Fibroblast of pulmonary artery (primary cell): ENCODE measurements at regions not wholly inside any gene's neighbourhood (a gene's known extent, or its start where the extent isn't known, plus 50 kb on each side); places are given as distances from the start of the nearest gene placed in this dataset.
A peak's percentile ranks its signal among the peaks of the same experiment; 100 is the strongest.

Experiments
- DNase-seq: peaks from one replicate; pipeline ENCODE4 v3.0.0-alpha.2; 2010; ENCODE audit warnings: low read depth
- H3K4me3 ChIP-seq: replicated peaks from 2 replicates; pipeline ENCODE4 v1.5.1; 2011; ENCODE audit warnings: low read depth, mild to moderate bottlenecking, control low read depth, low read length, moderate library complexity
- TF ChIP-seq, protein P1 (sequence below): IDR thresholded peaks from 2 replicates; pipeline ENCODE4 v1.5.1; 2011; ENCODE audit warnings: mild to moderate bottlenecking, control low read depth, low read length, inconsistent platforms; ENCODE audit errors: missing control alignments

DNA sequence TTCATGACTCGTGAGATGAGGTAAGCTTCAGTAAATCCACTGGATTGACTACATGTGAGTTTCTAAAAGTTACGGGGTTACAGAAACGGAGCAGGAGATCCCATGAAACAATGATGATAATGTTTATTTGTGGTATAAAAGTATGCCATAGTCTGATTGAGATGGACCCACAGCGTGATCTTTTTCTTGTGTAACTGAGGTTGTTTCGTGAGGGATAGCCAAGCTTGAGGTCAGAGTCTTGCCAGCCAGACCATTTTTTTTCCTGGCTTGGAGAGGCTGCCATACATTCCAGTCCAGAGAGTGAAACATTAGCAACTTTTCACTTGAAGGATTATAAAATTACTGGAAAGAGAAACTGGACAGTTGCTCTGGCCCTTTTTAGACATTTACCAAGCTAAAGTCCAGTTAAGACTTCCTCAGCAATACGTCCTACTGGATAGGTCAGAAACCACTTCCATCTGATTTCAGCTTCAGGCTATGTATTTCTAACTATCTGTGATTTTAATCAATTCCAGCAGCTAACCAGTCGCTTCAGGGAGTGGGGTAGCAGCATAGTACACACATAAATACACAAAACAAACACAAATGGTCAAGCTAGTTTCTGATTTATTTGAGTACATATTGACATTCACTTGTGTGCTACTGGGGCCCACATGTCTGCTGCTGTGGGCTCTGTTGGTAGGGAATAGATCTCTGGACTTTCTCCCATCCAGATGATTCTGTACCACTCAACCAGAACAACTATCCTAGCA is 194.6 kb downstream of the POSTN start:
- H3K4me3 ChIP-seq: no peak overlapping the region
- DNase-seq: peak; percentile 66
- TF ChIP-seq, protein P1, sequence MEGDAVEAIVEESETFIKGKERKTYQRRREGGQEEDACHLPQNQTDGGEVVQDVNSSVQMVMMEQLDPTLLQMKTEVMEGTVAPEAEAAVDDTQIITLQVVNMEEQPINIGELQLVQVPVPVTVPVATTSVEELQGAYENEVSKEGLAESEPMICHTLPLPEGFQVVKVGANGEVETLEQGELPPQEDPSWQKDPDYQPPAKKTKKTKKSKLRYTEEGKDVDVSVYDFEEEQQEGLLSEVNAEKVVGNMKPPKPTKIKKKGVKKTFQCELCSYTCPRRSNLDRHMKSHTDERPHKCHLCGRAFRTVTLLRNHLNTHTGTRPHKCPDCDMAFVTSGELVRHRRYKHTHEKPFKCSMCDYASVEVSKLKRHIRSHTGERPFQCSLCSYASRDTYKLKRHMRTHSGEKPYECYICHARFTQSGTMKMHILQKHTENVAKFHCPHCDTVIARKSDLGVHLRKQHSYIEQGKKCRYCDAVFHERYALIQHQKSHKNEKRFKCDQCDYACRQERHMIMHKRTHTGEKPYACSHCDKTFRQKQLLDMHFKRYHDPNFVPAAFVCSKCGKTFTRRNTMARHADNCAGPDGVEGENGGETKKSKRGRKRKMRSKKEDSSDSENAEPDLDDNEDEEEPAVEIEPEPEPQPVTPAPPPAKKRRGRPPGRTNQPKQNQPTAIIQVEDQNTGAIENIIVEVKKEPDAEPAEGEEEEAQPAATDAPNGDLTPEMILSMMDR: no peak

DNA sequence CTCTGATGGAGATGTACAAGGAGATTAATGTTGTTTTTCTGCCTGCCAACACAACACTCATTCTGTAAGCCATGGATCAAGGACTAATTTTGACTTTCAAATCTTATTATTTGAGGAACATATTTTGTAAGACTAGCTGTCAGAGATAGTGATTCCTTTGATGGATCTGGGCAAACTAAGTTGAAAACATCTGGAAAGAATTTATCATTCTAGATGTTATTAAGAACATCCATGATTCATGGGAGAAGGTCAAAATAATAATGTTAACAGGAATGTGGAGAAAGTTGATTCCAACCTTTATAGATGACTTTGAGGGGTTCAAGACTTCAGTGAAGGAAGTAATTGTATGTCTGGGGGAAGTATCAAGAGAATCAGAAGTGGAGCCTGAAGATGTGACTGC is 196.8 kb downstream of the POSTN start:
- no peak for DNase-seq
- TF ChIP-seq, protein P1: no peak

DNA sequence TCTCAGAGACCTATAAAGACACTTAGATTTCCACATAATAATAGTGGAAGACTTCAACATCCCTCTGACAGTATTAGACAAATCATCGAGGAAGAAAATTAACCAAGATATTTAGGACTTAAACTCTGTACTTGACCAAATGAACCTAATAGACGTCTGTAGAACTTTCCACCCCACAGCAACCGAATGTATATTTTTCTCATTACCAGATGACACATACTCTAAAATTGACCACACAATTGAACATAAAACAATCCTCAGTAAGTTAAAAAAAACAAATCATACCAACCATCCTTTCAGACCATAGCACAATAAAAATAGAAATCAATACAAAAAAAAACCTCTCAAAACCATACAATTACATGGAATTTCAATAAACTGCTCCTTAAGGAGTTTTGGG is 201.0 kb downstream of the POSTN start:
- TF ChIP-seq, protein P1: no peak
- no peak for DNase-seq
- H3K4me3 ChIP-seq: no peak overlapping the region

More for the DNA sequence above, 196.8 kb downstream of the POSTN start:
- no peak overlapping the region for H3K4me3 ChIP-seq

DNA sequence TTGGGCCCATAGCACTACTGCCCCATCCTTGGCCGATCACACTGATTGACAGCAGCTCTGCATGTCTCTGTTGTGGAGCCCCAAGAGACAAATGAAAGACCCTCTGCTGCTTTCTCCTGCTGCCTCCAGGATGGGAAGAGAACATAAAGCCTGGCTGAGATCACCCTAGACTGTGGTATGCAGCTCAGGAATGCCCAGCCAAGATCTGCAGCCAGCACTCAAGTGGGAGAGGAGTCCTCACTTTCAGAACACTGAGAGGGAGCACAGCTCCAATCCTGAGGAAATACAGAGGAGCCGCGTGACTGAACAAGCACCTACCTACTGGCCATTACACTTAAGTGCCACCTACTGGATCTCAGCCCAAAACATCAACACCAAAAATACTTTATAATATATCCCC is 203.0 kb downstream of the POSTN start:
- TF ChIP-seq, protein P1: no peak

DNA sequence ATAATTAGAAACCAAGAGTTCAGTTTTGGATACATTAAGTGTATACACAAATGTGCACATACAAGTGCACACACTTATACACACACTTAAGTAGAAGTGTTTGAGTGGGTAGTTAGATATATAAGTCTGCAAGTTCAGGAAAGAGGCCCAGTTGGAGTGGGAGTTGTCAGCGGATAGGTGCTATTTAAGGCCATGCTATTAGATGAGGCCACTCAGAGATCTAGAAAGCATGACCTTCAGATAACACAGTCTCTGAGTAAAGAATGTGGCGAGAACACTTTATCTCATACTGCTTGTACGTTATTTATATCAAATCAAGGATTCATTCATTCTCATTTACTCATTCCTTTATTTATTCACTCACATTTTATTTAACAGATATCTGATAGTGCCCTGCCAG is 206.2 kb downstream of the POSTN start:
- H3K4me3 ChIP-seq: no peak overlapping the region
- TF ChIP-seq, protein P1: no peak
- no peak for DNase-seq

More for the DNA sequence above, 203.0 kb downstream of the POSTN start:
- no peak overlapping the region for H3K4me3 ChIP-seq
- DNase-seq: no peak

DNA sequence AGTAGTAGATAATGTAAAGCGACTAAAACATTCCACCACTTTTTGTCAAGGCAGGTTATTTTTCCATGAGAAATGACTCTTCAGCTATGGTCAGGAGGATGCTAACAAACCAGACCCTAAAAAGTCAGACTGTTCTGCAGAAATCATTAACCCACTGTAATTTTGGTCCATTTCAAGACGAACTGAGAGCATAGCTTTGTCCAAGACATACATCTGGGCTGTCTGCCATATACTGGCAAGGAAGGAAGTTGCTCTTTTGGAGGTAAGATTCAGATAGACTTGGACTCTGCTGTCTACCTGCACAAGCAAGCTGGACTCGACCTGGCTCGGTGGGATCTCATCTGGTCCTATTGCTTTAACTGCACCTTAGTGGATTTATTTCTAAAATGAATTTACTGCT is 207.8 kb downstream of the POSTN start:
- H3K4me3 ChIP-seq: no peak overlapping the region
- no peak for DNase-seq
- TF ChIP-seq, protein P1: no peak

DNA sequence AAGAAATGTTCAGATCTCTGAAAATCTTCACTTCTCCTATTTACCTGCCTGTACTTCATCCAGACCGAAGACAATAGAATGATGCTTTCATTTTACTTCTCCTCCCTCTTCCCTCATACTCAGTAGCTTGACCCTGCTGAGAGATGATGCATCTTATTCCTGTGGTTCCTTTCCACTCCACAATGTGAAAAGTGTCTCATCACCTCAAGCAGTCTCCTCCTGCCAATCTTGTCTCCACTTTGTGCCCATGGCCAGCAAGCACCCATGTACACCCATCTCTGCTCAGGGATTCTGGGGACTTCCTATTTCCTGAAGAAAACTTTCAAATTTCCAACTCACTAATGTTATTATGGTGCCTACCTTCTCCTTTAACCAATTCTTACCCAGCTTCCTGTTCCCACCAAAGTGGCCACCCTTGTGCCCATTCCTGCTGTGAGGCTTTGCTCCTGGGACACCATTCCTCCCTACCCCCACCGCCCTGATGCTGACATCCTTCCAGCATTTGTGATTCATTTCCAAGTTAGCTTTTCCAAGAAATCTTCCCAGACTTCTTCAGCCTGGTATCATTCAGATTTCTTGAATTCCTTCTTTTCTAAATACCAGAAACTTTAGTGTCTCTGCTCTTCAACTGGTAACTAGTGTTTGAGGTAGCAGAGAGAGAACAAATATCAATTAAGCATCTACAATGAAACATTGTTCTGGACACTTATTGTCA is 212.5 kb downstream of the POSTN start:
- no peak overlapping the region for H3K4me3 ChIP-seq
- TF ChIP-seq, protein P1: no peak
- DNase-seq: peak; percentile 43
